ENCODE measurements at regions not wholly inside any gene's neighbourhood (a gene's known extent, or its start where the extent isn't known, plus 50 kb on each side); places are given as distances from the start of the nearest gene placed in this dataset.

DNA sequence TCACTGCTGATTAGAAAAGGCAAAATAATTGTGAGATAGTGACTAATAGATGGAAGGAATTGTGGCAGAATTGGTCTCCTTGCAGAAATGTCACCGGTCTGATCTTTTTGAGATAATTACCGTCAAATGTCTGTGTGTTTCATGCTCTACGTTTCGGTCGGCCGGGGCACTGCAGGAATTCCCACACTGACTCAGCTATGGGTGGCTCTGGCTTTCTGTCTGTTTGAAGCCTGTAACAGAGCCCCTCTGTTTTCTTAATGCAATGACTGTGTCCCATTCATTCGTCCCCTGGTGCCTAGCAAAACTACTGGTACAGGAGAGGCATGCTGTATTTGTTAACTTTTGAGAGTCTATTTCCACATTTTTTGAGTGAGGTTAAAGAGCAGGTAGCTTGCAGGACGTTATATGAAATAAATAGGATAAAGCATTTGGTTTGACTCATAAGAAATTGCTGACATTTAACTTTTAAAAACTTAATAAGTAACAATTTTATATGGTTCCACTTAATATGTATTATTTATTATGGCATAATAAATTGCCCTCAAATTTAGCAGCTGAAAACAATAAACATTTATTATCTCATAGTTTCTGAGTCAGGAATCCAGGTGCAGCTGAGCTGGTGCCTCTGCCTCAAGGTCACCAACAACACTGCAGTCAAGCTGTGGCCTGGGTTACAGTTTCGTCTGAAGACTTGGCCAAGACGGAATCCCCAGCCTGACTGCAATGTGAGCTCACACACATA, 53.3 kb upstream of the CTBP2 start:
- Histone ChIP-seq H3K36me3 (ENCODE audit: control insufficient read depth, insufficient read depth, low read length) (no peaks in the 10 kb centered on the region), H3K4me1 (ENCODE audit: control insufficient read depth, insufficient read depth, low read length, poor library complexity, severe bottlenecking) (no peaks in the 10 kb centered on the region), H3K27me3 (ENCODE audit: control insufficient read depth, insufficient read depth, low read length) (no peaks in the 10 kb centered on the region), H3K4me3 (ENCODE audit: low read depth, low read length) (no peak overlapping the region), H3K9me3 (ENCODE audit: control insufficient read depth in 2 of 2, low read length in 2 of 2) (no peaks in the 10 kb centered on the region), H3K27ac (ENCODE audit: insufficient read depth, low read length, poor library complexity, severe bottlenecking) (no peak overlapping the region)
- Mint-ChIP-seq H3K9me3 (peaks cover 0 to 3% (median 0%) of the 10 kb centered on the region in 7 donors), H3K27ac (no peak overlapping the region), H3K4me3 (no peak overlapping the region), H3K27me3 (no peaks in the 10 kb centered on the region), H3K36me3 (no peaks in the 10 kb centered on the region), H3K4me1 (no peaks in the 10 kb centered on the region)
- DNase-seq = no peak
- ATAC-seq (ENCODE audit: low read depth in 2 of 2) = no peak

DNA sequence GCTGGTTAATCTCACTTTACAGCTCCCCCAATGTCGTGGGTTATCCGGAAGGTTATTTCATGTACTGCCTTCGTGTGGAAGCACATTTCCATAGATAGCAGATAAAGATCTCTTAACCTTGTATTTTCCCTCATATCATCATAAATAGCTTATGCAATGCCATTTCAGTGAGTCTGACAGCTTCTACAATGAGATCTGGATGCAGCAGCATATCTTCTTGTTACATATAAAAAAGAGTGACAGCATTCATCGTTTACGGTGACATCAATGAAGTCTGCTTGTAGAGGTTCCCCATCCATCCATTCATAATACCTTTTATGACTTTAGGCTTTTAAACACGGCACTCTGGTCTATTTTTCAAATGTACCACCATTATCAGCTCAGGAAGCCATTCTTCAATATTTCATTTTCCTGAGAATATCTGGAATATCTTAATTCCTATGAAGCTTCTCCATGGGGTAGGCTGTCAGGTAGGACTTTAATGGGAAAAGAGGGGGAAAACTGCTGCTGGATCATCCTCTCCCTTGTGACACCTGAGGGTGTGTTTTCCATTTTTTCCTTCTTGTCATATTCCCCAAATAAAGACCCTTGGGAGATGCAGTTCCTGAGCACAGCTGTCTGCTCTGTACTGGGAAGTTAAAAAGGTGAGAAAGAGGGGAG, 51.9 kb upstream of the CTBP2 start:
- no peaks in the 10 kb centered on the region for H3K4me1 Mint-ChIP-seq
- peaks cover 4% of the 10 kb centered on the region for H3K27me3 Mint-ChIP-seq
- no peaks in the 10 kb centered on the region for H3K4me1 ChIP-seq (ENCODE audit: control insufficient read depth, insufficient read depth, low read length, poor library complexity, severe bottlenecking)
- H3K9me3 ChIP-seq (ENCODE audit: control insufficient read depth in 2 of 2, low read length in 2 of 2) = no peaks in the 10 kb centered on the region
- no peak for ATAC-seq (ENCODE audit: low read depth in 2 of 2)
- H3K27ac ChIP-seq (ENCODE audit: insufficient read depth, low read length, poor library complexity, severe bottlenecking) = no peak overlapping the region
- no peak overlapping the region for H3K27ac Mint-ChIP-seq
- no peaks in the 10 kb centered on the region for H3K36me3 ChIP-seq (ENCODE audit: control insufficient read depth, insufficient read depth, low read length)
- no peak for DNase-seq
- H3K27me3 ChIP-seq (ENCODE audit: control insufficient read depth, insufficient read depth, low read length) = no peaks in the 10 kb centered on the region
- H3K4me3 ChIP-seq (ENCODE audit: low read depth, low read length) = no peak overlapping the region
- H3K4me3 Mint-ChIP-seq = no peak overlapping the region
- no peaks in the 10 kb centered on the region for H3K36me3 Mint-ChIP-seq
- H3K9me3 Mint-ChIP-seq = peaks cover 0 to 3% (median 0%) of the 10 kb centered on the region in 7 donors
